Transverse colon (tissue), 4 donors: ENCODE measurements at regions not wholly inside any gene's neighbourhood (a gene's known extent, or its start where the extent isn't known, plus 50 kb on each side); places are given as distances from the start of the nearest gene placed in this dataset.

ENCODE experiments used
- CTCF ChIP-seq, 5 experiments: fragments of 200-600 bp in 3 of 5; fragments of 450-650 bp in 2 of 5; sonication (generic) in 3 of 5; IDR thresholded peaks; 1 replicate in 2 of 5; 2 replicates in 3 of 5; pipeline ENCODE4 v1.5.1; 2016 to 2017; ENCODE audit warnings: antibody characterized with exemption in 5 of 5, inconsistent platforms in 3 of 5, mild to moderate bottlenecking in 2 of 5, moderate library complexity in 1 of 5
- POLR2A ChIP-seq: fragments of 450-650 bp; IDR thresholded peaks from one replicate; pipeline ENCODE4 v1.6.1; 2016; ENCODE audit warnings: antibody characterized with exemption, mild to moderate bottlenecking, moderate library complexity
- POLR2AphosphoS5 ChIP-seq, 3 donors: sonication (generic); formaldehyde crosslinking; IDR thresholded peaks; one replicate each; pipeline ENCODE4 v1.6.1; 2016; ENCODE audit warnings: antibody characterized with exemption in 3 of 3

GRCh38 chr17:56679777-56680422 is 86.4 kb downstream of the NOG start:
- TF ChIP-seq POLR2A (no peak), CTCF (IDR thresholded peaks at IDR 0.05) (no peak), POLR2AphosphoS5 (IDR thresholded peaks at IDR 0.05) (no peak)
